CD4-positive, alpha-beta T cell treated with Interleukin-15 for 1 hour (primary cell): ENCODE measurements at regions not wholly inside any gene's neighbourhood (a gene's known extent, or its start where the extent isn't known, plus 50 kb on each side); places are given as distances from the start of the nearest gene placed in this dataset.

Experiments
- DNase-seq: peaks from one replicate; pipeline ENCODE4 v3.0.0-alpha.2; 2020

DNA sequence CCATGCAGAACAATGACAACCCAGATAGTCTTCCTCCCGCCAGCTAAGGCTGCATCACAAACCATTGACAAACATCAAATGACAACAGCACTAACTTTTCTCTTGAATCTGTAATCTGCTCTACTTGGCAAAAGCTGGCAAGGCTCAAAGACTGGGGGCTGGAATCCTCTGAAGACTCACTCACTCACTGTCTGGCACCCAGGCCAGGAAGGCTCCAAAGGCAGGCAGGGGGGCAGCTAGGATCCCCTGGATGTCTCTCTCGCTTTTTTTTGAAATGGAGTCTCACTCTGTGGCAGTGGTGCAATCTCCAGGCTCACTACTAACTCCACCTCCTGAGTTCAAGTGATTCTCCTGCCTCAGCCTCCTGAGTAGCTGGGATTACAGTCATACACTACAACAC lies 159.7 kb upstream of the GPR26 start:
- DNase-seq, result no peak

DNA sequence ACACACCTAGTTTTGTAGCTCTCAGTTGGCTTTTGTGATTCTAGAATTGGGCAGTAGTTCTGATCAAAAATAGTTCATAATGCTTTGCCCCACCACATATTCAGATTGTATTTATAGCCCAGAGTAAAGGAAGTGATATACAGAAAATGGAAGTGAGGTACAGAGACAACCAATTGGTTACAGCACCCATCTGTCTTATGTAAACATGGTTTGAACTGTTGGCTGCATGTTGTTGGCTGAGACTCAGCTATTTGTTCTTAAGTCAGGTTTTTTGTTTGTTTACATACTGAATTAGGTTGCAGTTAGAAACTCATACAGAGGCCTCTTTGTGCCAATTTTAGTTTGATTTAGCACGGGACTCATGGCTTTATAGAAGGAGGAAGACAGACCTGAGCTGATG lies 158.9 kb upstream of the GPR26 start:
- no peak for DNase-seq

DNA sequence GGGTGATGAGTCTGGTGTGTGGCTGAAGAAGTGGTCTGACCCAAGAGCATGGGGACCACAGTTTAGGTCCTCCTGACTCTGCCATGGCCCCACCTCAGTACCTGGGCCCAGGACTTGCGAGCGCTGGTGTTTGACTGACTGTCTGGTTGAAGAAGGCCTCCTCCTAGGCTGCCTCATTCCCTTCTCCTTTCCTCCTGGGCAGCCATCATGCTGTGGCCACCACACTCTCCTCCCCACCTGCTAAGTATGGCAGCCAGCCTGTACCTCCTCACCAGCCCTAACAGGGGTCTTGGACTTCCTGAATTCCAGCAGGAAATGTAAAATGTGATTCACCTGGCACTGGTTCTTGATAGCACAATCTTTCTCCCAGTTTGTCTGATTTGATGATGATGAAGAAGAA lies 156.8 kb upstream of the GPR26 start:
- no peak for DNase-seq

- DNase-seq, result no peak
These were observed 153.0 kb upstream of the GPR26 start for GRCh38 chr10:123512901-123513775.

DNA sequence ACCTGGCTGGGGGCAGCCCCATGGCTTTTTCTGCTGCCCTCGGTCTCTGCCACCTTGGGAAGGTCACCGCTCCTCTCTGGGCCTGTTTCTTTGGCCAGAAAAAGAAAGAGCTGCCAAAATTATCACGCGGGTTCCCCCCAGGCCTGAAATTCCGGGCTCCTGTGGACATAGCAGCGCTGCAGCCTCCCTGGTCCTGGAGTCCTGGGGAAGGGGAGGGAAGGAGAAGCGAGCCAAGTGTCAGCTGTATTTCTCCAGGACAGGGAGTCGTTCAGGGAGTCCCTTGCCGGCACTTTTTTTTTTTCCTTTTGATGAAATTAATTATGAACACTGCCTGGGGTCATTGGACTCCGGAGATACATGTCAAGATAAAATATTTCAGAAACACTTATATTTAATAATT lies 152.3 kb upstream of the GPR26 start:
- no peak for DNase-seq

GRCh38 chr10:123514996-123515395 lies 151.2 kb upstream of the GPR26 start:
- DNase-seq, result no peak

GRCh38 chr10:123515661-123516060 lies 150.5 kb upstream of the GPR26 start:
- no peak for DNase-seq

DNA sequence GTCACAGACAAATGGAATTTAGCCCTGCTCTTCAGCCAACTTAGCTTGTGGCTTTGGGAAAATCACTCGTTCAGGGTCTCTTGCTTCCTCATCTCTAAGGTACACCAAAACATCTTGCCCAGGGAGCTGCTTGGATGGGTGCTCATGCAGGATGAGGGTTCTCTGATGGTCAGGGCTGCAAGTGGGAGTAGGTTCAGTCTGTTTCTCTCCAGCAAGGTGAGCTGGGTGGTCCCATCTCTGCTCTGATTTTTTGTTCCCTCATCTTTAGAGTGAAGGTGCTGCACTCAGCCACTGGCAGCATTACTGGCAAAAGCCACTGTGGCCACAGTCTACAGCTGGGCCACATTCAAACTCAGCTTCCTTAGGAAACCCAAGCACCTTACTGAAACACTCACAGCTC lies 149.9 kb upstream of the GPR26 start:
- no peak for DNase-seq

DNA sequence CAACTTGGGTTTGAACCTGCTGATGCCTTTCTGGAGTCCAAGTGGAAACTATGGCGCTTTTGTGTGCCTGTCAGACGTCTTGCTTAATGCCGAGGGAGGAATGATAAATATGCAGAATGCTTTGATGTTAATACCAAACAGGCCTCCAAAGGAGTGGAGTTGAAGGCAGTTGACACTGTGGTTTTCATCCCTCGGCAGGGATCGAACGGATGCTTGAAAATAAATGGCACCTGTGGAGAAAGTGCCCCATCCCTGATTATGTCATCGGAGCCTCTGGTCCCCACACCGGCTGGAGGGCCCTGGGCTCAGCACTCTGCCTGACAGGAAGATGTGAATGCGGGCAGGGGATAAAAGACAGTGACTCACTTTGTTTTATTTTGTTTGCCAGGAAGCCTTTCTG lies 148.7 kb upstream of the GPR26 start:
- no peak for DNase-seq

GRCh38 chr10:123517901-123518300 lies 148.3 kb upstream of the GPR26 start:
- DNase-seq, result no peak

DNA sequence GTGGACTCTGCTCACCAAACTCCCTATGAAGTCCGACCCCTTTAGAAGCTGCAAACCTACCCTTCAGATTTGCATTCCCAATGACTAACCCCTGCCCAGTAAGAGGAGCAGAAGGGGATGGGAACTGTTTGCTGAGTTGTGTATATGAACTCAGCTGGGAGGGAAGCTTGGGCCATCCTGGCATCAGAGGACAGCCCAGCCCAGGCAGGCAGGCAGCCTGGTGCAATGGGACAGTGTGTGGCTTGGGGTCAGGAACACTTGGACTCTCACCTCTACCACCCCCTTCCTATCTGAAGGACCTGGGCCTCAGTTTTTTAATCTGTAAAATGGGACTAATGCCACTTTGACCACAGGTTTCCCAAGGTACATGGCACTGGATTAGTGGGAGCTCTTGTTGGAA lies 147.4 kb upstream of the GPR26 start:
- DNase-seq, result no peak

- DNase-seq, result no peak
These were observed 146.3 kb upstream of the GPR26 start for GRCh38 chr10:123519861-123520260.

GRCh38 chr10:123521076-123521475 lies 145.1 kb upstream of the GPR26 start:
- DNase-seq, result no peak

DNA sequence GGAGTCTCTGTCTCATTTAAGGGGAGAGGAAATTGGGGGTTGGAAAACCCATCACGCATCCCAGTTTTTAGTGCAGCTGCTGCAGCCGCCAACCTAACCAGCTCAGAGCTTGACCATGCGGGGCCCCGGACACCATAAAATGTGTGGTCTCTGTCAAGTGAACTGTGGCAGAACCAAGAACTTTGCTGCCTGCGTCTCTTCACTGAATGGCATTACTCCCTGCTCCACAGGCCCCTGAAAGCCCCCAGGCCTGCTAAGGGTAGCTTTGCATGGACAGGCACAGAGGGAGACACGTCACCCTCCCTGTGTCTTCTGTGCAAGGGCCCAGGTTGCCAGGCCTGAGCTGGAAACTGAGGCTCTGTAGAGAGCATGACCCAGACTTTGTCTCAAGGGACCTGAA lies 144.6 kb upstream of the GPR26 start:
- no peak for DNase-seq

DNA sequence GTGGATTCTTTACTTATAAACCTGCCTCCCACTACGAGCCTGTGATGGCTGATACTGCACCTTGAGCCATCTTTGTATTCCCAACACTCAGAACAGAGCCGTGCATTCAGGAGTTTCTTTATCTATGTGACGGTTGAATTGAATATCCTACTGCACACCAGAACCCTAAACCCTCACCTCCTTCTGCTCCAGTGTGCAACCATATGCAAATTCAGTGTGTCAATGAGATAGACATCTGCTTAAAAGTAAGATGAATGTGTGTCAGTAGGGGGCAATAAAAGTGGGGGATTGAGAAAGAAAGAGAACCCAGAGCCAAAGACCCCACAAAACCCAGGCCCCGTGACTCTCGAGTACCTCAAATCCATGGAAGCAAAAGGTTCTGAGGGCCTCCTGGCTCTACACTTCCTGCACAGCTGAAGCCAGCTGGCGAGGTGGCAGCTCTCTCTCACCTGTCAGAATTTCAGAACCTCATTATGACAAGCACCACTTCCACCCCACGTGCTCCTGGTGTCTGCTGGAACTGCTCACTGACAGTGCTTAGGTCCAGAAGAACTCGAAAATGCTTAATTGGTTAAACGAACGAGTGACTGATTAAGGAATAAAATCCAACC lies 143.3 kb upstream of the GPR26 start:
- no peak for DNase-seq

- DNase-seq, result no peak
These were observed 142.3 kb upstream of the GPR26 start for GRCh38 chr10:123523833-123524232.

- DNase-seq, result no peak
These were observed 139.6 kb upstream of the GPR26 start for GRCh38 chr10:123526356-123527064.

GRCh38 chr10:123527151-123527550 lies 139.0 kb upstream of the GPR26 start:
- DNase-seq, result no peak

- no peak for DNase-seq
These were observed 136.9 kb upstream of the GPR26 start for GRCh38 chr10:123529146-123529760.

DNA sequence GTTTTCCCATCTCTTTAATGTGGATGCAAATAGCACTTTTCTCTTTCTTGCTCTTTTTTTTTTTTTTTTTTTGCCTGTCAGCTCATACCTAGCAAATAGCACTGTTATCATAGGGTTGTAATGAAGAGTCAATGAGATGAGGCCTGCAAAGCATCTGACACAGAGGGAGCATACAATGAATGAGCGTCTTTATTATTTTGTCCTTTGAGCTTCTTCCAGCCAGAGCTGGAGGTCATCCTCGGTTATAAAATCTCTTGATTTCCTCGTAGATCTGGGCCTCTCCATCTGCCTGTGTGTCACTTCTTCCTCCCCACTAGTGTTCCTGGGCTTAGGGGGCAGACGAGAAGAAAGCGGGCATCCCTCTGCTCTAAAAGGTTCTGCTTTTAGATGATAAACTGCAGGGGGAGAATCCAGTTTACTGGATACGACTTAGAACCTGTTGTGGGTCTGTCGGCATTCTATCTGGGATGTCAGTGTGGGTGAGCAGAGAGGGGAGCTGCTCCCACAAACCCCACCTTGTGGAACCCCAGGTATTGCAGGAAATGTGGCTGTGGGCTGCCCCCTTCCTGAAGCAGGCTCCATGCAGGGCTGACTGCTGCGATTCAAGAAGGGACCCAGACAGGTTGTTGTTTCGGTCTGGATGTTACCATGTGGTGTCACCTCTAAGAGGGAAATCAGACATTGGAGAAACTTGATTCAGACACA lies 135.8 kb upstream of the GPR26 start:
- DNase-seq, result no peak

DNA sequence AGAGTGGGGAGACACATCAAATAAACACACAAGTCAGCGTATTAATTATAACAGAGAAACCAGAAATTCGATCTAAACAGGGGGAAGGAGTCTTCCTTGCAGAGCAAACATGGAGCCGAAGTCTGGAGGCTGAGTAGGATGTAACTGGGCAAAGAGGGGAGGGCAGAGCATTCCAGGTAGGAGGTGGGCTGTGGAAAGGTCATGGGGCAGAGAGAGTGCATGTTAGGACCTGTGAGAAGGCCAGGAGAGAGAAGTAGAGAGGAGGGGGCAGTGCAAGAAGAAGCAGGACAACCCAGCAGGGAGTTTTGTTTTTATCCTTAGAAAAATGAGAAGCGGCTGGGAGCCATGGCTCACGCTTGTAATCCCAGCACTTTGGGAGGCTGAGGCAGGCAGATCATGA lies 130.8 kb upstream of the GPR26 start:
- DNase-seq, result no peak

- DNase-seq, result no peak
These were observed 129.8 kb upstream of the GPR26 start for GRCh38 chr10:123536176-123536845.
